ENCODE measurements at regions not wholly inside any gene's neighbourhood (a gene's known extent, or its start where the extent isn't known, plus 50 kb on each side); places are given as distances from the start of the nearest gene placed in this dataset.

GRCh38 chr5:128613766-128614165, 75.7 kb upstream of the FBN2 start:
- intact Hi-C loops (cut with DNase I; ENCODE audit: low total_unique reads), result no loop called here
- Histone ChIP-seq H3K36me3 (ENCODE audit: low read depth, missing control alignments) (no peaks in the 10 kb centered on the region), H3K9me3 (no peaks in the 10 kb centered on the region), H3K27ac (no peak overlapping the region), H3K4me3 (no peak overlapping the region), H3K27me3 (no peaks in the 10 kb centered on the region), H3K4me1 (no peaks in the 10 kb centered on the region)
- no peak for DNase-seq
- TF ChIP-seq CTCF (IDR thresholded peaks at IDR 0.05), result no peak
- TF ChIP-seq POLR2A (IDR thresholded peaks at IDR 0.05), result no peak

- H3K4me3 ChIP-seq, result no peak overlapping the region
Measured at GRCh38 chr5:128615578-128615977, 77.5 kb upstream of the FBN2 start.

GRCh38 chr5:128626536-128627090, 88.6 kb upstream of the FBN2 start:
- intact Hi-C loops (cut with DNase I; ENCODE audit: low total_unique reads), result no loop called here
- Histone ChIP-seq H3K36me3 (ENCODE audit: low read depth, missing control alignments) (no peaks in the 10 kb centered on the region), H3K4me1 (no peaks in the 10 kb centered on the region), H3K27me3 (no peaks in the 10 kb centered on the region), H3K4me3 (no peak overlapping the region), H3K27ac (no peak overlapping the region), H3K9me3 (no peaks in the 10 kb centered on the region)
- no peak for DNase-seq
- TF ChIP-seq POLR2A (IDR thresholded peaks at IDR 0.05), result no peak
- no peak for TF ChIP-seq CTCF (IDR thresholded peaks at IDR 0.05)
- 62 to 73% methylated on average over 1 of the region's 1 CpG for WGBS, 2 donors

More at GRCh38 chr5:128615578-128615977, 77.5 kb upstream of the FBN2 start:
- intact Hi-C loops (cut with DNase I; ENCODE audit: low total_unique reads), result no loop called here
- Histone ChIP-seq H3K4me1 (no peaks in the 10 kb centered on the region), H3K27me3 (no peaks in the 10 kb centered on the region), H3K27ac (no peak overlapping the region), H3K9me3 (no peaks in the 10 kb centered on the region), H3K36me3 (ENCODE audit: low read depth, missing control alignments) (no peaks in the 10 kb centered on the region)
- DNase-seq, result no peak
- TF ChIP-seq POLR2A (IDR thresholded peaks at IDR 0.05) (no peak), CTCF (IDR thresholded peaks at IDR 0.05) (no peak)

- Histone ChIP-seq H3K27me3 (no peaks in the 10 kb centered on the region), H3K4me1 (no peaks in the 10 kb centered on the region), H3K36me3 (ENCODE audit: low read depth, missing control alignments) (no peaks in the 10 kb centered on the region), H3K27ac (no peak overlapping the region), H3K9me3 (no peaks in the 10 kb centered on the region), H3K4me3 (no peak overlapping the region)
- intact Hi-C loops (cut with DNase I; ENCODE audit: low total_unique reads), result no loop called here
- DNase-seq, result no peak
- TF ChIP-seq CTCF (IDR thresholded peaks at IDR 0.05), result no peak
- no peak for TF ChIP-seq POLR2A (IDR thresholded peaks at IDR 0.05)
- WGBS, 2 donors, result 83 to 86% methylated on average over 1 of the region's 1 CpG
Measured at GRCh38 chr5:128627939-128628338, 89.9 kb upstream of the FBN2 start.

- Histone ChIP-seq H3K36me3 (ENCODE audit: low read depth, missing control alignments) (no peaks in the 10 kb centered on the region), H3K27me3 (no peaks in the 10 kb centered on the region), H3K4me3 (no peak overlapping the region), H3K4me1 (no peaks in the 10 kb centered on the region), H3K9me3 (no peaks in the 10 kb centered on the region), H3K27ac (no peak overlapping the region)
- no peak for DNase-seq
- intact Hi-C loops (cut with DNase I; ENCODE audit: low total_unique reads), result no loop called here
- TF ChIP-seq CTCF (IDR thresholded peaks at IDR 0.05), result no peak
- no peak for TF ChIP-seq POLR2A (IDR thresholded peaks at IDR 0.05)
- WGBS, 2 donors, result 72 to 77% methylated on average over 3 of the region's 3 CpGs
Measured at GRCh38 chr5:128629157-128629556, 91.1 kb upstream of the FBN2 start.

Measured in testis (tissue), 2 donors.